GM23338 (cell line): ENCODE measurements at regions not wholly inside any gene's neighbourhood (a gene's known extent, or its start where the extent isn't known, plus 50 kb on each side); places are given as distances from the start of the nearest gene placed in this dataset.

Experiments used
- CREB1 ChIP-seq: fragments of 250-450 bp; sonication (Bioruptor Pico); IDR thresholded peaks from 2 replicates; pipeline ENCODE4 v1.5.0; 2020; ENCODE audit warnings: low read depth, mild to moderate bottlenecking, moderate library complexity
- CTCF ChIP-seq, 2 experiments: fragments of 200-600 bp in 1 of 2; sonication (generic) in 1 of 2; conservative IDR thresholded peaks; 2 replicates each; pipeline versions ENCODE4 v1.5.1 to v1.6.1; 2016 to 2017; ENCODE audit warnings: antibody characterized with exemption in 2 of 2, low read depth in 2 of 2, mild to moderate bottlenecking in 2 of 2, moderate library complexity in 1 of 2
- ETS1 ChIP-seq: IDR thresholded peaks from 2 replicates; pipeline ENCODE4 v1.6.1; 2016; ENCODE audit warnings: antibody characterized with exemption
- EZH2 ChIP-seq: fragments of 200-600 bp; sonication (generic); IDR thresholded peaks from one replicate; pipeline ENCODE4 v1.8.0; 2017; ENCODE audit warnings: antibody characterized with exemption, mild to moderate bottlenecking, low read depth; ENCODE audit not compliant: unreplicated experiment
- EZH2phosphoT487 ChIP-seq: fragments of 200-600 bp; sonication (generic); IDR thresholded peaks from one replicate; pipeline ENCODE4 v1.8.1; 2018; ENCODE audit warnings: antibody characterized with exemption; ENCODE audit not compliant: unreplicated experiment
- NANOG ChIP-seq: IDR thresholded peaks from 2 replicates; pipeline ENCODE4 v1.6.1; 2016; ENCODE audit warnings: antibody characterized with exemption, borderline replicate concordance
- POLR2AphosphoS5 ChIP-seq: IDR thresholded peaks from 2 replicates; pipeline ENCODE4 v1.6.1; 2016; ENCODE audit warnings: antibody characterized with exemption, low read depth
- REST ChIP-seq: IDR thresholded peaks from one replicate; pipeline ENCODE4 v1.6.1; 2018; ENCODE audit warnings: antibody characterized with exemption; ENCODE audit not compliant: unreplicated experiment

GRCh38 chr2:88318071-88318955, 134.2 kb downstream of the FOXI3 start:
- TF ChIP-seq EZH2 = no peak
- TF ChIP-seq CTCF (conservative IDR thresholded peaks at IDR 0.05; ENCODE audit: low read depth in 2 of 2) = no peak
- no peak for TF ChIP-seq NANOG
- no peak for TF ChIP-seq REST
- TF ChIP-seq POLR2AphosphoS5 = no peak
- no peak for TF ChIP-seq CREB1 (CRISPR knock-in tag)
- TF ChIP-seq ETS1 = no peak
- no peak for TF ChIP-seq EZH2phosphoT487
